ENCODE measurements at regions not wholly inside any gene's neighbourhood (a gene's known extent, or its start where the extent isn't known, plus 50 kb on each side); places are given as distances from the start of the nearest gene placed in this dataset.

GRCh38 chr6:168782187-168782751 lies 341.3 kb downstream of the SMOC2 start:
- Histone ChIP-seq H3K27ac (ENCODE audit: low read depth, low read length) (no peak overlapping the region), H3K36me3 (ENCODE audit: insufficient read depth, low read length) (no peaks in the 10 kb centered on the region), H3K79me2 (ENCODE audit: insufficient read depth, low read length) (no peaks in the 10 kb centered on the region), H3K4me1 (ENCODE audit: insufficient read depth, low read length) (no peaks in the 10 kb centered on the region), H3K4me3 (ENCODE audit: insufficient read depth, low read depth, low read length) (no peak overlapping the region), H2AFZ (ENCODE audit: low read depth, low read length) (no peak overlapping the region), H4K20me1 (ENCODE audit: insufficient read depth, low read length) (no peaks in the 10 kb centered on the region), H3K9ac (ENCODE audit: low read length) (no peak overlapping the region), H3K9me3 (ENCODE audit: insufficient read depth, low read depth, low read length) (peaks cover 3% of the 10 kb centered on the region), H3K4me2 (ENCODE audit: low read length) (no peak overlapping the region), H3K27me3 (ENCODE audit: insufficient read depth, low read length) (no peaks in the 10 kb centered on the region)
- peaks cover 4% of the 10 kb centered on the region for H3K27me3 Mint-ChIP-seq (ENCODE audit: low read depth, unreplicated experiment)
- FAIRE-seq = no peak
- H3K27ac Mint-ChIP-seq (ENCODE audit: unreplicated experiment) = no peak overlapping the region
- H3K4me1 Mint-ChIP-seq (ENCODE audit: low read depth, unreplicated experiment) = no peaks in the 10 kb centered on the region
- TF ChIP-seq EZH2 (IDR thresholded peaks at IDR 0.05; ENCODE audit: insufficient read depth, low read length) = no peak
- no peak for TF ChIP-seq CTCF (IDR thresholded peaks at IDR 0.05; ENCODE audit: insufficient read depth, low read depth, low read length)
- H3K4me3 Mint-ChIP-seq (ENCODE audit: unreplicated experiment) = no peak overlapping the region
- no peak for DNase-seq (ENCODE audit: low read depth)
- no peaks in the 10 kb centered on the region for H3K9me3 Mint-ChIP-seq (ENCODE audit: unreplicated experiment)
- peaks cover 5% of the 10 kb centered on the region for H3K36me3 Mint-ChIP-seq (ENCODE audit: low read depth, unreplicated experiment)

- Histone ChIP-seq H3K4me2 (ENCODE audit: low read length) (no peak overlapping the region), H3K79me2 (ENCODE audit: insufficient read depth, low read length) (no peaks in the 10 kb centered on the region), H3K36me3 (ENCODE audit: insufficient read depth, low read length) (no peaks in the 10 kb centered on the region), H3K4me1 (ENCODE audit: insufficient read depth, low read length) (no peaks in the 10 kb centered on the region), H3K9ac (ENCODE audit: low read length) (no peak overlapping the region), H2AFZ (ENCODE audit: low read depth, low read length) (no peak overlapping the region), H3K9me3 (ENCODE audit: insufficient read depth, low read depth, low read length) (no peaks in the 10 kb centered on the region), H3K27ac (ENCODE audit: low read depth, low read length) (no peak overlapping the region), H3K27me3 (ENCODE audit: insufficient read depth, low read length) (no peaks in the 10 kb centered on the region), H4K20me1 (ENCODE audit: insufficient read depth, low read length) (no peaks in the 10 kb centered on the region), H3K4me3 (ENCODE audit: insufficient read depth, low read depth, low read length) (no peak overlapping the region)
- no peak for TF ChIP-seq EZH2 (IDR thresholded peaks at IDR 0.05; ENCODE audit: insufficient read depth, low read length)
- no peak for TF ChIP-seq CTCF (IDR thresholded peaks at IDR 0.05; ENCODE audit: insufficient read depth, low read depth, low read length)
- H3K4me3 Mint-ChIP-seq (ENCODE audit: unreplicated experiment) = no peak overlapping the region
- no peak overlapping the region for H3K27ac Mint-ChIP-seq (ENCODE audit: unreplicated experiment)
- H3K9me3 Mint-ChIP-seq (ENCODE audit: unreplicated experiment) = peaks cover 16% of the 10 kb centered on the region
- H3K4me1 Mint-ChIP-seq (ENCODE audit: low read depth, unreplicated experiment) = peaks cover 2% of the 10 kb centered on the region
- H3K36me3 Mint-ChIP-seq (ENCODE audit: low read depth, unreplicated experiment) = peaks cover 3% of the 10 kb centered on the region
- DNase-seq (ENCODE audit: low read depth) (no peak), FAIRE-seq (no peak)
- peaks cover 4% of the 10 kb centered on the region for H3K27me3 Mint-ChIP-seq (ENCODE audit: low read depth, unreplicated experiment)
Measured at GRCh38 chr6:168778201-168778600, 337.2 kb downstream of the SMOC2 start.

- no peak overlapping the region for H3K27ac Mint-ChIP-seq (ENCODE audit: unreplicated experiment)
- Histone ChIP-seq H2AFZ (ENCODE audit: low read depth, low read length) (no peak overlapping the region), H4K20me1 (ENCODE audit: insufficient read depth, low read length) (no peaks in the 10 kb centered on the region), H3K4me2 (ENCODE audit: low read length) (no peak overlapping the region), H3K36me3 (ENCODE audit: insufficient read depth, low read length) (no peaks in the 10 kb centered on the region), H3K4me1 (ENCODE audit: insufficient read depth, low read length) (no peaks in the 10 kb centered on the region), H3K27ac (ENCODE audit: low read depth, low read length) (no peak overlapping the region), H3K9me3 (ENCODE audit: insufficient read depth, low read depth, low read length) (no peaks in the 10 kb centered on the region), H3K4me3 (ENCODE audit: insufficient read depth, low read depth, low read length) (no peak overlapping the region), H3K79me2 (ENCODE audit: insufficient read depth, low read length) (no peaks in the 10 kb centered on the region), H3K9ac (ENCODE audit: low read length) (no peak overlapping the region), H3K27me3 (ENCODE audit: insufficient read depth, low read length) (no peaks in the 10 kb centered on the region)
- peak; percentile 2 for DNase-seq (ENCODE audit: low read depth)
- TF ChIP-seq EZH2 (IDR thresholded peaks at IDR 0.05; ENCODE audit: insufficient read depth, low read length) (no peak), CTCF (IDR thresholded peaks at IDR 0.05; ENCODE audit: insufficient read depth, low read depth, low read length) (no peak)
- no peak overlapping the region for H3K4me3 Mint-ChIP-seq (ENCODE audit: unreplicated experiment)
- H3K4me1 Mint-ChIP-seq (ENCODE audit: low read depth, unreplicated experiment) = peaks cover 2% of the 10 kb centered on the region
- H3K27me3 Mint-ChIP-seq (ENCODE audit: low read depth, unreplicated experiment) = peaks cover 4% of the 10 kb centered on the region
- no peak for FAIRE-seq
- H3K36me3 Mint-ChIP-seq (ENCODE audit: low read depth, unreplicated experiment) = peaks cover 5% of the 10 kb centered on the region
- peaks cover 27% of the 10 kb centered on the region for H3K9me3 Mint-ChIP-seq (ENCODE audit: unreplicated experiment)
Measured at GRCh38 chr6:168774381-168774780, 333.4 kb downstream of the SMOC2 start.
